ENCODE measurements at regions not wholly inside any gene's neighbourhood (a gene's known extent, or its start where the extent isn't known, plus 50 kb on each side); places are given as distances from the start of the nearest gene placed in this dataset.

- no peak overlapping the region for H3K27ac ChIP-seq (ENCODE audit: low read depth in 1 of 2, low read length in 1 of 2)
- TF ChIP-seq CTCF (IDR thresholded peaks at IDR 0.05; ENCODE audit: control extremely low read depth, extremely low read depth): no peak
- H3K4me1 ChIP-seq (ENCODE audit: control insufficient read depth in 5 of 5, insufficient read depth in 5 of 5, low read length in 5 of 5): no peaks in the 10 kb centered on the region
- WGBS, 2 donors: 64 to 66% methylated on average over 1 of the region's 1 CpG
- H3K36me3 ChIP-seq (ENCODE audit: control insufficient read depth in 4 of 4, insufficient read depth in 4 of 4, low read length in 4 of 4): no peaks in the 10 kb centered on the region
- no peak overlapping the region for H3K9ac ChIP-seq (ENCODE audit: insufficient read depth in 1 of 2, low read length in 2 of 2)
- H3K27me3 ChIP-seq (ENCODE audit: control insufficient read depth in 3 of 3, insufficient read depth in 3 of 3, low read length in 2 of 3): no peaks in the 10 kb centered on the region
- ATAC-seq (ENCODE audit: insufficient read depth, low FRiP score): no peak
- DNase-seq: no peak
- H3K4me3 ChIP-seq: no peak overlapping the region
- H3K9me3 ChIP-seq (ENCODE audit: control insufficient read depth in 4 of 4, insufficient read depth in 3 of 4, low read length in 3 of 4): peaks cover 0 to 5% (median 1%) of the 10 kb centered on the region in 4 donors
Measured at GRCh38 chr3:103440539-103441203, 1005.9 kb downstream of the ZPLD1 start.

GRCh38 chr3:103446953-103447629 lies 1012.3 kb downstream of the ZPLD1 start:
- no peak overlapping the region for H3K4me3 ChIP-seq
- H3K27me3 ChIP-seq (ENCODE audit: control insufficient read depth in 3 of 3, insufficient read depth in 3 of 3, low read length in 2 of 3): no peaks in the 10 kb centered on the region
- no peaks in the 10 kb centered on the region for H3K4me1 ChIP-seq (ENCODE audit: control insufficient read depth in 5 of 5, insufficient read depth in 5 of 5, low read length in 5 of 5)
- TF ChIP-seq CTCF (IDR thresholded peaks at IDR 0.05; ENCODE audit: control extremely low read depth, extremely low read depth): no peak
- no peak overlapping the region for H3K9ac ChIP-seq (ENCODE audit: insufficient read depth in 1 of 2, low read length in 2 of 2)
- WGBS, 2 donors: 65 to 77% methylated on average over 10 of the region's 10 CpGs
- no peaks in the 10 kb centered on the region for H3K36me3 ChIP-seq (ENCODE audit: control insufficient read depth in 4 of 4, insufficient read depth in 4 of 4, low read length in 4 of 4)
- H3K27ac ChIP-seq (ENCODE audit: low read depth in 1 of 2, low read length in 1 of 2): no peak overlapping the region
- peaks cover 0 to 7% (median 2%) of the 10 kb centered on the region in 4 donors for H3K9me3 ChIP-seq (ENCODE audit: control insufficient read depth in 4 of 4, insufficient read depth in 3 of 4, low read length in 3 of 4)
- DNase-seq (peak in 2 of 3 donors; percentile 17 to 29), ATAC-seq (ENCODE audit: insufficient read depth, low FRiP score) (no peak)

- TF ChIP-seq CTCF (IDR thresholded peaks at IDR 0.05; ENCODE audit: control extremely low read depth, extremely low read depth): no peak
- 82 to 84% methylated on average over 1 of the region's 1 CpG for WGBS, 2 donors
- Histone ChIP-seq H3K27me3 (ENCODE audit: control insufficient read depth in 3 of 3, insufficient read depth in 3 of 3, low read length in 2 of 3) (no peaks in the 10 kb centered on the region), H3K9me3 (ENCODE audit: control insufficient read depth in 4 of 4, insufficient read depth in 3 of 4, low read length in 3 of 4) (peaks cover 0 to 4% (median 0%) of the 10 kb centered on the region in 4 donors), H3K4me3 (no peak overlapping the region), H3K9ac (ENCODE audit: insufficient read depth in 1 of 2, low read length in 2 of 2) (no peak overlapping the region), H3K36me3 (ENCODE audit: control insufficient read depth in 4 of 4, insufficient read depth in 4 of 4, low read length in 4 of 4) (no peaks in the 10 kb centered on the region), H3K27ac (ENCODE audit: low read depth in 1 of 2, low read length in 1 of 2) (no peak overlapping the region), H3K4me1 (ENCODE audit: control insufficient read depth in 5 of 5, insufficient read depth in 5 of 5, low read length in 5 of 5) (no peaks in the 10 kb centered on the region)
- no peak for ATAC-seq (ENCODE audit: insufficient read depth, low FRiP score)
- no peak for DNase-seq
Measured at GRCh38 chr3:103453152-103453551, 1018.3 kb downstream of the ZPLD1 start.

All from lung (tissue), 11 donors.